Hepatocyte (in vitro differentiated cells): ENCODE measurements at regions not wholly inside any gene's neighbourhood (a gene's known extent, or its start where the extent isn't known, plus 50 kb on each side); places are given as distances from the start of the nearest gene placed in this dataset.

Source experiments
- DNase-seq: peaks from one replicate; pipeline ENCODE4 v3.0.0-alpha.2; 2016; ENCODE audit warnings: low spot score
- H2AFZ ChIP-seq: fragments of 200-600 bp; sonication (generic); 2 replicates; pipeline ENCODE4 v1.6.0; 2016; ENCODE audit warnings: antibody characterized with exemption, mild to moderate bottlenecking
- H3K27ac ChIP-seq: fragments of 200-600 bp; sonication (generic); 2 replicates; pipeline ENCODE4 v1.5.1; 2016; ENCODE audit warnings: mild to moderate bottlenecking
- H3K27me3 ChIP-seq: fragments of 200-600 bp; sonication (generic); 2 replicates; pipeline ENCODE4 v1.6.1; 2016
- H3K36me3 ChIP-seq: fragments of 200-600 bp; sonication (generic); replicated peaks from 2 replicates; pipeline ENCODE4 v1.5.1; 2016; ENCODE audit warnings: low read depth; ENCODE audit not compliant: insufficient read depth
- H3K4me1 ChIP-seq: fragments of 200-600 bp; sonication (generic); 2 replicates; pipeline ENCODE4 v1.5.1; 2016; ENCODE audit warnings: mild to moderate bottlenecking, moderate library complexity; ENCODE audit not compliant: insufficient read depth
- H3K4me2 ChIP-seq: fragments of 200-600 bp; sonication (generic); 2 replicates; pipeline ENCODE4 v1.6.0; 2016
- H3K4me3 ChIP-seq: fragments of 200-600 bp; sonication (generic); 2 replicates; pipeline ENCODE4 v1.5.1; 2016; ENCODE audit warnings: mild to moderate bottlenecking
- H3K79me2 ChIP-seq: fragments of 200-600 bp; sonication (generic); 2 replicates; pipeline ENCODE4 v1.6.0; 2017; ENCODE audit warnings: mild to moderate bottlenecking
- H3K9me2 ChIP-seq: fragments of 200-600 bp; sonication (generic); replicated peaks from 2 replicates; pipeline ENCODE4 v1.6.0; 2017; ENCODE audit warnings: mild to moderate bottlenecking; ENCODE audit not compliant: insufficient read depth
- H3K9me3 ChIP-seq: fragments of 200-600 bp; sonication (generic); 2 replicates; pipeline ENCODE4 v1.5.1; 2016; ENCODE audit warnings: low read depth, mild to moderate bottlenecking
- H4K20me1 ChIP-seq: fragments of 200-600 bp; sonication (generic); 2 replicates; pipeline ENCODE4 v1.6.0; 2016; ENCODE audit warnings: mild to moderate bottlenecking; ENCODE audit not compliant: insufficient read depth, poor library complexity, severe bottlenecking
- EZH2 ChIP-seq: fragments of 200-600 bp; sonication (generic); IDR thresholded peaks from 2 replicates; pipeline ENCODE4 v1.6.1; 2016; ENCODE audit warnings: antibody characterized with exemption, mild to moderate bottlenecking, borderline replicate concordance
- EZH2phosphoT487 ChIP-seq: fragments of 200-600 bp; sonication (generic); IDR thresholded peaks from one replicate; pipeline ENCODE4 v1.6.1; 2018; ENCODE audit warnings: antibody characterized with exemption, mild to moderate bottlenecking, low read depth, moderate library complexity; ENCODE audit not compliant: unreplicated experiment, severe bottlenecking
- WGBS: methylation state at CpG from one replicate; pipeline ENCODE4 v1.1.6; 2016; ENCODE audit warnings: low lambda C conversion rate; ENCODE audit errors: missing lambda C conversion rate; 5-methylcytosine and 5-hydroxymethylcytosine counted together
- TF ChIP-seq, protein P1 (sequence below): fragments of 200-600 bp; sonication (generic); IDR thresholded peaks from 2 replicates; pipeline ENCODE4 v1.5.1; 2016; ENCODE audit warnings: antibody characterized with exemption, mild to moderate bottlenecking; ENCODE audit not compliant: poor library complexity

DNA sequence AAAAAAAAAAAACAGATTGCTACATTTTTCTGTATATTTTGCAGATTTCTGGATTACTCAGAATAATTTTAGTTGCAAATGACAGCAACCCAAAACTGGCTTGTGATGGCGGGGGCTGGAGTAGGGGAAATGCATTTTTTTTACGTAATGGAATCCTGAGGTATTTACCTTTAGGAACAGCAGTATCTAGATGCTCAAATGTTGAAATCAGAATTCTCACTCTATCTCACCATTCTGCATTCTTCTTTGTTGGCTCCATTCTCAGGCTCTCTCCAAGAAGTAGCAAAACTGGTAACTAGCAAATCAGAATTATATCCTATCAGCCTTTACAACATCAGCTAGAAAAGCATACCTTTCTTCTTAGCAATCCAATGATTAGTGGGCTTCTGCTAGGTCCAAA, 554.3 kb downstream of the PRELID2 start:
- H3K4me1 ChIP-seq = no peaks in the 10 kb centered on the region
- TF ChIP-seq, protein P1, sequence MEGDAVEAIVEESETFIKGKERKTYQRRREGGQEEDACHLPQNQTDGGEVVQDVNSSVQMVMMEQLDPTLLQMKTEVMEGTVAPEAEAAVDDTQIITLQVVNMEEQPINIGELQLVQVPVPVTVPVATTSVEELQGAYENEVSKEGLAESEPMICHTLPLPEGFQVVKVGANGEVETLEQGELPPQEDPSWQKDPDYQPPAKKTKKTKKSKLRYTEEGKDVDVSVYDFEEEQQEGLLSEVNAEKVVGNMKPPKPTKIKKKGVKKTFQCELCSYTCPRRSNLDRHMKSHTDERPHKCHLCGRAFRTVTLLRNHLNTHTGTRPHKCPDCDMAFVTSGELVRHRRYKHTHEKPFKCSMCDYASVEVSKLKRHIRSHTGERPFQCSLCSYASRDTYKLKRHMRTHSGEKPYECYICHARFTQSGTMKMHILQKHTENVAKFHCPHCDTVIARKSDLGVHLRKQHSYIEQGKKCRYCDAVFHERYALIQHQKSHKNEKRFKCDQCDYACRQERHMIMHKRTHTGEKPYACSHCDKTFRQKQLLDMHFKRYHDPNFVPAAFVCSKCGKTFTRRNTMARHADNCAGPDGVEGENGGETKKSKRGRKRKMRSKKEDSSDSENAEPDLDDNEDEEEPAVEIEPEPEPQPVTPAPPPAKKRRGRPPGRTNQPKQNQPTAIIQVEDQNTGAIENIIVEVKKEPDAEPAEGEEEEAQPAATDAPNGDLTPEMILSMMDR = no peak
- TF ChIP-seq EZH2 (no peak), EZH2phosphoT487 (no peak)
- no peaks in the 10 kb centered on the region for H3K36me3 ChIP-seq
- no peaks in the 10 kb centered on the region for H3K9me3 ChIP-seq
- no peak for DNase-seq
- no peak overlapping the region for H2AFZ ChIP-seq
- H3K9me2 ChIP-seq = no peaks in the 10 kb centered on the region
- H3K27me3 ChIP-seq = no peaks in the 10 kb centered on the region
- H3K4me2 ChIP-seq = no peak overlapping the region
- WGBS = 75% methylated on average over 2 of the region's 2 CpGs
- H3K27ac ChIP-seq = no peak overlapping the region
- H3K79me2 ChIP-seq = no peaks in the 10 kb centered on the region
- H3K4me3 ChIP-seq = no peak overlapping the region
- no peaks in the 10 kb centered on the region for H4K20me1 ChIP-seq

DNA sequence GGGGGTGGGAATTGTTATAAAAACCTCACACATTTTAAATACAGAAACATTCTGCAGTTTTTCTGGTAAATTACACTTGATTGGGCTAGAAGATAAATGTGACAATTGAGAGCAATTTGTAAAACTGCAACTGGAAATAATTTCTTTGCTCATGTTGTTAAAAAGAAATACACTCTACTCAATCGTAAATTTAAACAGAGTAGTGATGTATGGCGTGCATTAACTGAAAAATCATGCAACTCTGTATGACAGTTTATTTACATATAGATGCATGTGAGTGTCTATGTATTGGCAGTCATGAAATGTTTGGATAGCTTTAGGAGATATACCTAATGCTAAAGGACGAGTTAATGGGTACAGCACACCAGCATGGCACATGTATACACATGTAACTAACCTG, 554.9 kb downstream of the PRELID2 start:
- Histone ChIP-seq H3K27ac (no peak overlapping the region), H3K4me1 (no peaks in the 10 kb centered on the region), H3K9me2 (no peaks in the 10 kb centered on the region), H4K20me1 (no peaks in the 10 kb centered on the region), H3K36me3 (no peaks in the 10 kb centered on the region), H2AFZ (no peak overlapping the region), H3K9me3 (no peaks in the 10 kb centered on the region), H3K4me2 (no peak overlapping the region), H3K79me2 (no peaks in the 10 kb centered on the region), H3K4me3 (no peak overlapping the region), H3K27me3 (no peaks in the 10 kb centered on the region)
- WGBS = 77% methylated on average over 3 of the region's 3 CpGs
- no peak for DNase-seq
- no peak for TF ChIP-seq EZH2phosphoT487
- TF ChIP-seq, protein P1 = no peak
- TF ChIP-seq EZH2 = no peak

DNA sequence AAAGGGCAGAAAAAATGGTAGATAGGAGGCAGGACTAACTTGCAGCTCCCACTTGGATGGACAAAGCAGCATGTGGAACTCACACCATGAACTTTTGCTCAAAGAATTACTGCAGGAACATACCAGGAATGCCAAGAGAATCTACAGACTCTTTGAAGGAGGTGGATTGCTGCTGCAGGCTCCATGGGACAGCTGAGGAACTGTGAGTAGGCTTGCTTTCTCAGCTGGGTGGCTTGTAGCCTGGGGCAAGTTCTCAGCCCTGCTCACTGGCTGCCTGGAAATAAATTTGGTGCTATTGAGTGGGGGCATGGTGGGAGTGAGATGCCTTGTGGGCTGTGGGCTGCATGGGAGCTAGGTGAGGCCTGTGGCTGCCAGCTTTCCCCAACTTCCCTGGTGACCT, 574.5 kb downstream of the PRELID2 start:
- no peak for DNase-seq
- H3K27ac ChIP-seq = no peak overlapping the region
- no peaks in the 10 kb centered on the region for H3K9me3 ChIP-seq
- H3K36me3 ChIP-seq = no peaks in the 10 kb centered on the region
- H2AFZ ChIP-seq = no peak overlapping the region
- no peaks in the 10 kb centered on the region for H3K27me3 ChIP-seq
- H3K4me3 ChIP-seq = no peak overlapping the region
- H4K20me1 ChIP-seq = no peaks in the 10 kb centered on the region
- TF ChIP-seq EZH2 (no peak), EZH2phosphoT487 (no peak)
- TF ChIP-seq, protein P1 = no peak
- H3K79me2 ChIP-seq = no peaks in the 10 kb centered on the region
- H3K9me2 ChIP-seq = no peaks in the 10 kb centered on the region
- no peak overlapping the region for H3K4me2 ChIP-seq
- H3K4me1 ChIP-seq = no peaks in the 10 kb centered on the region

DNA sequence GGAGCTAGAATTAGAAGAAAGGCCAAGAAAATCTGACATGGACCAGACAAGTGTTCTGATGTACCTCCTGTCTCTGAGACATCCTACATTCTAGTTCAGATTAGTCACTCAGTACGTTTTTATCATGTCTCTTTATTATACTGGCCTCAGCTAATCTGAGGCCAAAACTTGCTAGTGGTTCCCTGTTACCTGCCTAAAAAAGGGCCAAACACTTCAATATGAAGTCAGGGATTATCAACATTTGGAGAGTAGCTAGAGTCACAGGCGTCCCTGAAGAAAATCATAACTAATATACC, 587.4 kb downstream of the PRELID2 start:
- Histone ChIP-seq H3K36me3 (no peaks in the 10 kb centered on the region), H3K4me3 (no peak overlapping the region), H3K27me3 (no peaks in the 10 kb centered on the region), H3K4me1 (no peaks in the 10 kb centered on the region), H2AFZ (no peak overlapping the region), H3K79me2 (no peaks in the 10 kb centered on the region), H3K9me2 (no peaks in the 10 kb centered on the region), H4K20me1 (no peaks in the 10 kb centered on the region), H3K27ac (peak overlapping the region; percentile 42), H3K9me3 (no peaks in the 10 kb centered on the region), H3K4me2 (no peak overlapping the region)
- TF ChIP-seq, protein P1 = no peak
- TF ChIP-seq EZH2 (no peak), EZH2phosphoT487 (no peak)
- DNase-seq = no peak
- WGBS = 76% methylated on average over 2 of the region's 2 CpGs
